HG03045 (cell line): ENCODE measurements at regions not wholly inside any gene's neighbourhood (a gene's known extent, or its start where the extent isn't known, plus 50 kb on each side); places are given as distances from the start of the nearest gene placed in this dataset.
"Not testable (repeated sequence)": the region's sequence is repeated elsewhere in the genome, so short reads cannot be mapped to it uniquely, and the experiment has no call there.

Source experiments
- ATAC-seq: cut with Tn5 transposase; IDR thresholded peaks from one replicate; pipeline ENCODE4 v1.9.1; 2021; ENCODE audit warnings: mild to moderate bottlenecking, moderate library complexity; ENCODE audit not compliant: unreplicated experiment

GRCh38 chr2:31739161-31739560 lies 158.4 kb upstream of the SRD5A2 start:
- no peak for ATAC-seq

DNA sequence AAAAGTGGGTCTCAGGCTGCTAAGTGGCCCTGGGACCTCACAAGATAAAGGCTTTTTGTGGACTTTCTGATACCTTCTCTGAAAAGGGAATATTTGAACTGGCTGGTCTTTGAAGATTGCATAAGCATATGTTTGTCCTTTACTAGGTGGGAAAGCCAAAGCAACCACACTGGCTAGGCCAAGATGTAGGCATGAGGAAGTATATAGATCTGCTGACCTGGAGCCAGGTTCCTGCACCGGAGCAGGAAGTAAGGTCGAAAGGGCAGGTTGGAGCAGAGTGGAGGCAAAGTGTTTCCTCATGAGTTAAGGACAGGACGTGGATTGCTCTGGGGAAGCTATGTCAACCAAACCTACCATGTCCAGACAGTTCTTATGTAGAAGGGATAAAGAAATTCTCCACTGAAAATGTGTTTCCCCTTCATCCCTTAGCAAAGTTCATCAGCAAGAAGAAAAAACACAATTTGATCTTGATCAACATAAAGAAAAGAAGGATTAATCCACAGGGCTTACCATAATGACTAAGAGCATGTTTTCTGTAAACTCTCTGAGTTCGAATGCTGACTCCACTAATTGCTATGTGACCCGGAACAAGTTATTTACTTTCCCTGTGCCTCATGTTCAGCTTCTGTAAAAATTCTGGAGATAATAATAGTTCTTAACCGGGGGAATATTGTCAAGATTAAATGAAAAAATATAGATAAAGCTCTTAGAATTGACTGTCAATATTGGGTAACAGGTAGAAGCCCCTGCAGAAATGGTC lies 156.1 kb upstream of the SRD5A2 start:
- ATAC-seq, result no peak

GRCh38 chr2:31735716-31736115 lies 155.0 kb upstream of the SRD5A2 start:
- ATAC-seq, result no peak

GRCh38 chr2:31729442-31730092 lies 148.8 kb upstream of the SRD5A2 start:
- ATAC-seq, result no peak

GRCh38 chr2:31729065-31729439 lies 148.3 kb upstream of the SRD5A2 start:
- ATAC-seq, result no peak

GRCh38 chr2:31728406-31729064 lies 147.8 kb upstream of the SRD5A2 start:
- no peak for ATAC-seq

DNA sequence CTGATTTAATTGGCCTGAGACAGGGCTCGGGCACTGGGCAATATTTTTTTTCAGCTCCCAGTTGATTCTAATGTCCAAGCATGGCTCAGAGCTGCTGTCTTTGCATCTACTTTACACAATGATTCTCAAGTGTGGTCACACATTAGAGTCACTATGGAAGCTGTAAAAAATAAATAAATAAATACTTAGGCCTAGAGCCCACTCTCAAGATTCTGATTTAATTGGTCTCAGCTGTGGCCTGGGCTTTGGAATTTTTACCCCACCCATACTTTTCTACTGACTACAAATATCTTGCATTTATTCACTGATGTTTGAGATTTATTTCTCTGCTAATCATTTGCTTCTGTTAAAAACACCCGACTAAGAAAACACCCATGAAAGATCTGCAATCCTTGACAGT lies 145.7 kb upstream of the SRD5A2 start:
- no peak for ATAC-seq

GRCh38 chr2:31725444-31725843 lies 144.7 kb upstream of the SRD5A2 start:
- ATAC-seq, result no peak

DNA sequence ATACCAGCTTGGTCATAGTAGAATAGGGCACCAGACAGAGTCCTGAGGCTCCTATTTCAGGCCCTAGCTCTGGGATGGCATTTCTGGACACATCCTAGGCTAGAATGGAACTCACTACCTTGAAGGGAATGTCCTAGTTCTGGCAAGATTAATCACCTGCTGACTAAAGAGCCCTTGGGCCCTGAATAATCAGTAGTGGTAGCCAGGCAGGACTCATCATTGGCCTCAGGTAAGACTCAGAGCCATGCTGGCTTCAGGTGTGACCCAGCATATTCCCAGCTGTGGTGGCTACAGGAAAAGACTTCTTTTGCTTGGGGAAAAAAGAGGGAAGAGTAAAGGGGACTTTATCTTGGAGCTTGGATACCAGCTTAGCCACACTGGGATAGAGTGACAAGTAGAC lies 131.0 kb upstream of the SRD5A2 start:
- no peak for ATAC-seq

DNA sequence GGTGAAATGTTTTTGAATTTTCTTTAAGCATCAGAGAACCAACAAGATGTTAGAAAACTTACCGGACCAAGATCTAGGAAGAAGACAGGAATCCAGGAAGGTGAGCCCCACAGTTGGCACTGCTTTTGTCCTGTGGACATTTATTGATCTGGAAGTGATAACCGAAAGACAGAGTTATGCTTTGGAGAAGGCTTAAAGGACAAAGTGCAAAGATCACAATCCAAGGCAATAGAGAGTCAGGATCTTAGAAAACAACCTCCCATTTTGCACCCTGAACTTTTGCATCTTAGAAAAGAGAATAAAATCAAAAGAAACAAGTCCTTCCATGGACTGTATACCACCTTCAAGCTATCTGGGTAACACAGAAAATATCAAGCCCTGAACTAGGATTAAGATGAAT lies 129.4 kb upstream of the SRD5A2 start:
- ATAC-seq, result no peak

GRCh38 chr2:31707992-31708391 lies 127.3 kb upstream of the SRD5A2 start:
- no peak for ATAC-seq

- no peak for ATAC-seq
These were observed 123.9 kb upstream of the SRD5A2 start for GRCh38 chr2:31704561-31705212.

- ATAC-seq, result no peak
These were observed 122.5 kb upstream of the SRD5A2 start for GRCh38 chr2:31703253-31703652.

- no peak for ATAC-seq
These were observed 118.0 kb upstream of the SRD5A2 start for GRCh38 chr2:31698722-31699121.

DNA sequence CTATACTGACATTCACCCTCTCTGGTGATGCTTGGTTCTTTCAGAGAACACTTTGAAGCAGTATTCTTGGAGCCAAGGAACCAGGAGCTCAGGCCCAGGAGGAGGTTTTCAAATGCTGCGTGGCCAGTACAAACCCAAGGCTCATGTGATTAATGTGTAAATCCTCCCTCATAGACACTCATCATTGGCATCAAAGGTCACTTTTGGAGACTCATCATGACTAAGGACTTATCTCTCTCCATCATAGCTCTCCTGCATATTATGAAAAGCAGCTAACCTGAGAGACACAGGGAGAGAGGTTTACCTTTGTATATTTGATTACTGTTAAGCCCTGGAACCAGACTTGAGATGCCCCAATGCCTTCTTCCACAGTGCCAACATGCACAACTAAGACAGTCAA lies 115.3 kb upstream of the SRD5A2 start:
- no peak for ATAC-seq

GRCh38 chr2:31694444-31694843 lies 113.7 kb upstream of the SRD5A2 start:
- ATAC-seq, result no peak

DNA sequence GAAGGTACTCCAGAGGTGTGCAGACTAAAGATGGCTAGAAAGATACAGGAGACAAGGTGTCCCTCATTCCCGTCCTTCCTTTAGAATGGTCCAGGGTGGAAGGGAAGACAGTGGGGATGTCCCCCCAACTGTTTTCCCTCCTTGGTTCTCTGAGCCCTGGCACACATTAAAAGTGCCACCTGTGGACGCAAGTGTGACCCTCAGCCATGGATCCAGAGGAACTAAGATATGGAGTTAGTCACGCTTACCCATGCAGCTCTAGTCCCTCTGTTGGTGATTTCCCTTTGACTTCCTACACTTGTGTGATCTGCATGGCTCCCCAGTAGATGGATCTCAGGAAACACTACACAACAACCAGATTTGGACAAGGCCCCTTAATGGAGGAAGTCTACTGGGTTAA lies 113.1 kb upstream of the SRD5A2 start:
- no peak for ATAC-seq

GRCh38 chr2:31688282-31688681 lies 107.5 kb upstream of the SRD5A2 start:
- ATAC-seq, result no peak

DNA sequence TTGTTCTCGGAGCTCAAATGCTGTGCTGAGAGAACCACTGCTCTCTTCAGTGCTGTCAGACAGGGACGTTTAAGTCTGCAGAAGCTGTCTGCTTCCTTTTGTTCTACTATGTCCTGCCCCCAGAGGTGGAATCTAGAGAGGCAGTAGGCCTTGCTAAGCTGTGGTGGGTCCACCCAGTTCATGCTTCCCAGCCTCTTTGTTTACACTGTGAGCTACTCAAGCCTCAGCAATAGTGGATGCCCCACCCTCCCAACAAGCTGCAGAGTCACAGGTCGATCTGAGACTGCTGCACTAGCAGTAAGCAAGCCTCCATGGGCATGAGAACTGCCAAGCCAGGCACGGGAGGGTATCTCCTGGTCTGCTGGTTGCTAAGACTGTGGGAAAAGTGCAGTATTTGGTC lies 102.8 kb upstream of the SRD5A2 start:
- not testable (repeated sequence) for ATAC-seq

DNA sequence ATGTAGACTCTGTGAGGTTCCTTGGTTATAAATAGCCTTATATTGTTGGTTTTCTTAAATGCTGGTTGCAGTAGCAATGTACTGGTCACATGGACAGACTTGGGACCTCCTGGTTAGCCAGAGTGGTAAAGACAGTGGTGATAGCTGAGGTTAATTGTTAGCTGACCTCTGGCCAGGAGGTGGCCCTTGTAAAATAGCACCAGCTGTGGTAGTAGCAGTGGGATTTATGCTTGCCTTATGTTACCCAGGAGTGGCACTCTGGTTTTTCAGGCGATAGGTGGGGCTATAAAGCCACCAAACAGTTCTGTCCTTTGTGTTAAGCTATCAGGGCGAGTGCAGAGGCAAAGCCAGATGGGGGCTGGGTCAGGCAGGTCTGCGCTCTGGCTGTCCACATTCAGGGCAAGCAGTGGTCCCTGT lies 94.8 kb upstream of the SRD5A2 start:
- no peak for ATAC-seq

DNA sequence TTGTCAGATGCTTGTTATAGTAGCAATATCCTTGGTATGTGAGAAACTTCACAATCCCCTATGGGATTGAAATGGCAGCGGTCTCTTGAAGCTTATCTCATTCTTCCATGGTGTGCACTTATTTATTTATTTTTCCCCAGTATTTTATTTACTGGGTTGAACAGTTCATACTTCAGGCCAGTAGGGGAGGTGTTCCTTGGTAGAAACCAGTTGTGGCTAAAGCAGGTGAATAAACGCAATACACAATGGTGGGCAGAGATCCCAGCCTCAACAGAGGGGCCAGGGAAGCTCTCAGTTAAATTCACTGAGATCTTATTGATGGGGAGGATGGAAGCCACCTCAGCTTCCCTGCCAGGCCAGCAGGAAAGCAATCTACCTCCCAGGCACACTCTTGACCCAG lies 93.7 kb upstream of the SRD5A2 start:
- no peak for ATAC-seq

DNA sequence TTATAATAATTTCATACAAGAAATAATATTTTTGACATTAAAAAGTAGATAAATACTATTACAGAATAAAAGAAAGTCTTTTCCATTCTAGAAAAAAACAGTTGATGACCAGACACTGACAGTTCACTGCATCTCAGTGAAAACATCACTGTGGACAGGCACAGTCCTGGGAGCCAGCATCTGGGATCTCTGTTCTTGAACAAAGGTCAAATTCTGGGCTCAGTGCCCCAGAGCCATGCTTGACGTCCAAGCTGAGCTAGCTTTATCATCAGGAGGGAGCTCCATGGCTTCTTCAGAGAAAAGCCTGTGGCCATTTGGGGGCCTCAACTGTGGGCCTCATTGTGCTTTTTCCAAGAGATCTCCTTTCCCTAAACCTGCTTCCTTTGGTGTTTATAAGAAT lies 86.1 kb upstream of the SRD5A2 start:
- ATAC-seq, result no peak
